ENCODE measurements at regions not wholly inside any gene's neighbourhood (a gene's known extent, or its start where the extent isn't known, plus 50 kb on each side); places are given as distances from the start of the nearest gene placed in this dataset.
"Not testable (repeated sequence)": the region's sequence is repeated elsewhere in the genome, so short reads cannot be mapped to it uniquely, and the experiment has no call there.

DNA sequence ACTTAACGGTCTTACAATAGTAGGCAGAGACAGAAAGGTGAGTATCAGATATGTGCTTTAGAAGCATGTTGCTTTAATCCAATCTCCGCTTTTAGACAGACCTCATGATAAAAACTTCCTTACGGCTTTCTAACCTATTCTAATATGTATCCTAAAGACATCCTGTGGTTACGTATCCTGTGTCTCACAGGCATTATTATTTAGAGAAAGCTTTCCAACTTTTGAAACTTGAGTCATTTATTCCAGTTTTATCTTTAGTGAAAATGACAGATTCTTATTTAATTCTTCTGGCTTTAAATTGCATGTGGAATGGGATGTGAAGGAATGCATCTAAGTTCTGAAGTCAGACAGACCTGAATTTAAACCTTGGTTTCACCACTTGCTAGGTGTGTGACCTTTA is 118.9 kb downstream of the OTUD1 start:
- DNase-seq (ENCODE audit: low spot score): no peak
- no peak overlapping the region for H3K4me3 Mint-ChIP-seq
- H3K27me3 Mint-ChIP-seq (ENCODE audit: insufficient read depth): no peaks in the 10 kb centered on the region
- H3K4me1 Mint-ChIP-seq (ENCODE audit: low read depth): peaks cover 5% of the 10 kb centered on the region
- H3K9me3 Mint-ChIP-seq: peaks cover 8% of the 10 kb centered on the region
- H3K36me3 Mint-ChIP-seq (ENCODE audit: low read depth): no peaks in the 10 kb centered on the region
- no peak overlapping the region for H3K27ac Mint-ChIP-seq
- intact Hi-C loops (cut with micrococcal nuclease): no loop called here

DNA sequence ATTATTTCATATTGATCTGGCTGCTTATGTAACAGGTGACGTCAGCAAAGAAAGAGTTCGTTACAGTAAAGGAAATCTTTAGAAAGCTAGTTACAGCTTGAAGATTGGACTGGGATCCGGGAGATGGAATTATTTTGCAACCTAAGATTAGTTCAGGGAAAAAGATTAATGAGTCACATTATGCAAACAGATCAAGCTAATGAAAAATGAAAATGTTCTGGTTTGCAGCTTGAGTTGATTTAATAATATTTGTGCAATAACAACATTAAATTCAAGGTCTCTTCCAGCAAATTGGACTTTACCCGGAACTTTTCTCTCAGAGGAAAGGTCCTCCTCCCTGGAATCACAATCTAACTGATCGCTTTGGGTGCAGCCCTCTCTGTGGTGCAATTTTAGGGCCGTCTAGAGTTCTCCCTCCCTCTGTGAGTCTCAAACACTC is 119.5 kb downstream of the OTUD1 start:
- Mint-ChIP-seq H3K9me3 (peaks cover 9% of the 10 kb centered on the region), H3K27me3 (ENCODE audit: insufficient read depth) (no peaks in the 10 kb centered on the region), H3K4me3 (no peak overlapping the region), H3K27ac (no peak overlapping the region), H3K36me3 (ENCODE audit: low read depth) (no peaks in the 10 kb centered on the region), H3K4me1 (ENCODE audit: low read depth) (peaks cover 5% of the 10 kb centered on the region)
- DNase-seq (ENCODE audit: low spot score): no peak
- intact Hi-C loops (cut with micrococcal nuclease): no loop called here

DNA sequence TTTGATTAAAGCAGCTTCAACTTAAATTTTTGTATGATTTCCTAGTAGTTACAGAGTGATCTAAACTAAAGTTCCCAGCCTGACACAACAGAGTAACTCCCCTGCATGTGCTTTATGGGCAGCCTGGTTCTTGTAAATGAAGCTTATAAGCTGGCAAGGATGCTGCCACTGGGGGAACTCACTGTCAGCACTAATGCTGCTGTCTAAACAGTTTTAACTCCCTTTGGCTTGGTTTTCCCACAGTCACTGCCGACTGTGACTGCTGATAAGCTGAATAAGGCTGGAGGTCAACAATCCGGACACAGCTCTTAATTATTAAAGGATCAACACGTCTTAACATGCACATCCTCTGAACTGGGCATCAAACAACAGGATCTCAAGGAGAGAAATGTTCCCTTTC is 130.1 kb downstream of the OTUD1 start:
- Mint-ChIP-seq H3K4me1 (ENCODE audit: low read depth) (no peaks in the 10 kb centered on the region), H3K27ac (no peak overlapping the region), H3K4me3 (no peak overlapping the region), H3K9me3 (peaks cover 30% of the 10 kb centered on the region), H3K36me3 (ENCODE audit: low read depth) (no peaks in the 10 kb centered on the region), H3K27me3 (ENCODE audit: insufficient read depth) (no peaks in the 10 kb centered on the region)
- DNase-seq (ENCODE audit: low spot score): no peak
- intact Hi-C loops (cut with micrococcal nuclease): no loop called here

DNA sequence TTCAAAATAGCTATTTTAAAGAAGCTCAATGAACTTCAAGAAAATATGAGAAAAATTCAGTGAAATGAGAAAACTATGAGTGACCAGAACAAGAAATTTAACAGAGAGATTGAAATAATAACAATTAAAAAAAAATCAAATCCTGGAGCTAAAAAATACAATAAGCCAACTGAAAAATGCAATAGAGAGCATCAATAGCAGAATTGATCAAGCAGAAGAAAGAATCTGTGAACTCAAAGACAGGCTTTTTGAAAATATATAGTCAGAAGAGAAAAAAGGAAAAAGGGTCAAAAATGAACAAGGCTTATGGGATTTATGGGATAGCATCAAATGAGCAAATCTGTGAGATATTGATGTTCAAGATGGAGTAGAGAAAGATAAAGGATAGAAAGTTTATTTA is 133.0 kb downstream of the OTUD1 start:
- peaks cover 23% of the 10 kb centered on the region for H3K9me3 Mint-ChIP-seq
- H3K27ac Mint-ChIP-seq: no peak overlapping the region
- no peak overlapping the region for H3K4me3 Mint-ChIP-seq

DNA sequence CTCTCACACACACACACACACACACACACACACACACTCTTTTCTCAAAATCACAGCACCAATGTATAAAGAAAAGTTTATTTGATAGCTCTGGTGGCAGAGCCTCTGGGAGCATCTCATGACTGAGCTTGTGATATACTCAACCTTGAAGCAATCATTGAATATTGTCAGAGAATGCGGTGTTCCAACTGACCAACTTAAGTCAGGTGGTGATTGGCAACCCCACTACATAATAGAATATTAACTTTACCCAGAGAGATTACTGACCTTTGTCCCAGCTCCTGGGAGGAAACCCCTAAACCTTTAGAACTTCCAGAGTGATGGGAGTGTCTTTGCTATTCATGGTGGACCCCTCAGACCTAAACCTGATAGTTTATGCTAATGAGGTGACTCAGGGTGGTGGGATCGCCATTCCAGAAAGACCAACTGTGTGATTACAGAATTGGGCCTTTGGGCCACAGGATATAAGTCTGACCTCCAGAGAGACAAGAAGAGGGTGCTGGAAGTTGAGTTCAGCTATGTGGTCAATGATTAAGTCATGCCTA is 143.1 kb downstream of the OTUD1 start:
- H3K27me3 Mint-ChIP-seq (ENCODE audit: insufficient read depth): no peaks in the 10 kb centered on the region
- H3K36me3 Mint-ChIP-seq (ENCODE audit: low read depth): no peaks in the 10 kb centered on the region
- H3K9me3 Mint-ChIP-seq: no peaks in the 10 kb centered on the region
- H3K4me1 Mint-ChIP-seq (ENCODE audit: low read depth): no peaks in the 10 kb centered on the region
- H3K4me3 Mint-ChIP-seq: no peak overlapping the region
- no peak overlapping the region for H3K27ac Mint-ChIP-seq
- no peak for DNase-seq (ENCODE audit: low spot score)
- intact Hi-C loops (cut with micrococcal nuclease): no loop called here

More for the DNA sequence above, 133.0 kb downstream of the OTUD1 start:
- intact Hi-C loops (cut with micrococcal nuclease): no loop called here
- H3K36me3 Mint-ChIP-seq (ENCODE audit: low read depth): no peaks in the 10 kb centered on the region
- H3K27me3 Mint-ChIP-seq (ENCODE audit: insufficient read depth): no peaks in the 10 kb centered on the region
- no peak for DNase-seq (ENCODE audit: low spot score)
- H3K4me1 Mint-ChIP-seq (ENCODE audit: low read depth): no peaks in the 10 kb centered on the region

DNA sequence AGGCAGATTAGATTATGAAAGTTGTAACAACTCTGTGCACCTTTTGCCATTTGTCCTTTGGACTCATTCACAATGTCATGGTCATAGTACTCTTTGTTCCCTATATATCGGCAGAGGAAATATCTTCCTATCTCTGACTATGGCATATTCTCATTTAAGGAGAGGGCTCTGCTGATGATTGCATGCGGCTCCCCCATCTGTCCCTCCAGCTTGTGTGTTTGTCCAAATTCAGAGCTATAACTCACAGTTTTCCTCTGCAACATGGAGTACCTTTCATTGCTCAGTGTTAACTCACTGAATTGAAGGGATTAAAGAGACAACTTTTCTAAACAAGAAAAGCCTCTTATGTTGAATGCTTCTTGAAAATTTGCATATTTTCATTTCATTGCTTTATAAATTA is 145.5 kb downstream of the OTUD1 start:
- peaks cover 7% of the 10 kb centered on the region for H3K9me3 Mint-ChIP-seq
- H3K27ac Mint-ChIP-seq: no peak overlapping the region

DNA sequence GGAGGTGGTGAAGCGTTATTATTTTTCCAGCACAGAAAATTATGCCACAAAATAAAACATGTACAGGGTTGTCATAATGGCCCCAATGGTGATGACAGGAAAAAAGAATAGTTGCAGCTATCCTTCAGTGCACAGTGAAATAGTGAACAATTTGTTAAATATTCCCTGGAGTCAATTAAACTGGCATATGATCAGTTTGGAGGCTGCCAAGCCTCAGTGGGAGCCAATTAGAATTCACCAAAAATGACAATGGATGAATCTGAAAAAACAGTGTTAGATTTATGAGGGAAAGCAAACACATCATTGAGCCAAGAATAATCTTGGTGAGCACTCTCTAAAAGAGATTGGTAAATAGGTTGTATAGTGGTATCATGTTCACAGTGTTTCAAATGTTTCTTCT is 146.3 kb downstream of the OTUD1 start:
- Mint-ChIP-seq H3K36me3 (ENCODE audit: low read depth) (no peaks in the 10 kb centered on the region), H3K27me3 (ENCODE audit: insufficient read depth) (no peaks in the 10 kb centered on the region), H3K27ac (no peak overlapping the region), H3K4me3 (no peak overlapping the region), H3K4me1 (ENCODE audit: low read depth) (no peaks in the 10 kb centered on the region), H3K9me3 (peaks cover 7% of the 10 kb centered on the region)
- no peak for DNase-seq (ENCODE audit: low spot score)
- intact Hi-C loops (cut with micrococcal nuclease): no loop called here

More for the DNA sequence above, 145.5 kb downstream of the OTUD1 start:
- H3K36me3 Mint-ChIP-seq (ENCODE audit: low read depth): no peaks in the 10 kb centered on the region
- no peak for DNase-seq (ENCODE audit: low spot score)
- no peaks in the 10 kb centered on the region for H3K27me3 Mint-ChIP-seq (ENCODE audit: insufficient read depth)
- H3K4me3 Mint-ChIP-seq: no peak overlapping the region
- H3K4me1 Mint-ChIP-seq (ENCODE audit: low read depth): no peaks in the 10 kb centered on the region
- intact Hi-C loops (cut with micrococcal nuclease): no loop called here

DNA sequence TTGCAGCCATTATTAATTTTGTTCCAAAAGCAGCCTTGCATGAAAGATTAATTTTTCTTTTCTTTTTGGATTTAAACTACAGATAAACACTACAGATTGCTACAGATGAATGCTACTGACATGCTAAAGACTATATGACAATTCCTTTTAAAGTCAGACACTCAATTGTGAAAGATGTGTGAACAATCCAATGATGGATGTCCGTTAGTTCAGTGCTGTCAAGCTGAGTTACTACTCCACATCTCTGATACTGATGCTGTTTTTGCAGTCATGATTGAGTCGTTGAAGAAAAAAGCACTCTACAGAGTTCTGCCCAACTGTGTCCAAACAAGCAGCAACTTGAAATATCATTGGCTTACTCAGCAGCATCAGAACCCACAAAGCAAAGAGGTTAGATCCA is 146.8 kb downstream of the OTUD1 start:
- intact Hi-C loops (cut with micrococcal nuclease): no loop called here
- no peaks in the 10 kb centered on the region for H3K36me3 Mint-ChIP-seq (ENCODE audit: low read depth)
- no peak overlapping the region for H3K27ac Mint-ChIP-seq

DNA sequence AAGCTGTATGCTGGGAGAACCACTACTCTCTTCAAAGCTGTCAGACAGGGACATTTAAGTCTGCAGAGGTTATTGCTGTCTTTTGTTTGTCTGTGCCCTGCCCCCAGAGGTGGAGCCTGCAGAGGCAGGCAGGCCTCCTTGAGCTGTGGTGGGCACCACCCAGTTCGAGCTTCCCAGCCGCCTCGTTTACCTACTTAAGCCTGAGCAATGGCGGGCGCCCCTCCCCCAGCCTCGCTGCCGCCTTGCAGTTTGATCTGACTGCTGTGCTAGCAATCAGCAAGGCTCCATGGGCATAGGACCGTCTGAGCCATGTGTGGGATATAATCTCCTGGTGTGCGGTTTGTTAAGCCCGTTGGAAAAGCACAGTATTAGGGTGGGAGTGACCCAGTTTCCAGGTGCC is 156.4 kb downstream of the OTUD1 start:
- H3K27ac Mint-ChIP-seq; H3K4me3 Mint-ChIP-seq; H3K27me3 Mint-ChIP-seq (ENCODE audit: insufficient read depth); H3K36me3 Mint-ChIP-seq (ENCODE audit: low read depth); H3K4me1 Mint-ChIP-seq (ENCODE audit: low read depth); DNase-seq (ENCODE audit: low spot score); intact Hi-C loops (cut with micrococcal nuclease): not testable (repeated sequence)
- H3K9me3 Mint-ChIP-seq: peaks cover 12% of the 10 kb centered on the region

More for the DNA sequence above, 146.8 kb downstream of the OTUD1 start:
- no peak for DNase-seq (ENCODE audit: low spot score)
- Mint-ChIP-seq H3K9me3 (peaks cover 7% of the 10 kb centered on the region), H3K4me3 (no peak overlapping the region), H3K4me1 (ENCODE audit: low read depth) (no peaks in the 10 kb centered on the region), H3K27me3 (ENCODE audit: insufficient read depth) (no peaks in the 10 kb centered on the region)

DNA sequence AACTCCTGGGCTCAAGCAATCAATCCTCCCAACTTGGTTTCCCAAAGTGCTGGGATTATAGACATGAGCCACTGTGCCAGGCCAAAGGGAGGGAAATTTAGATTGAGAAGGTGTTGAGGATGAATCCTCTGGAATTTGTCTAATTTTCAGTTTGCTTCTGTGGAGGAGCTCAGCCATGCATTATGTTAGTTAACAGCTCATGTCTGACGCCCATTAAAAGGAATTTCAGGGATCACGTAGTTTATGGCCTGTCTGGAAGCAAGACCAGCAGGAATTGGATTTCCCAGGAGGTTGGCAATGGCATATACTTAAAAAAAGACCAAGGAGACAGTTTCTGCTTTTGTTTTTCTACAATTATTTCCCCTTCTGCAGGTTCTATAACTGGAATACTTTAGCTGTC is 165.7 kb downstream of the OTUD1 start:
- Mint-ChIP-seq H3K36me3 (ENCODE audit: low read depth) (no peaks in the 10 kb centered on the region), H3K27me3 (ENCODE audit: insufficient read depth) (peaks cover 6% of the 10 kb centered on the region), H3K4me1 (ENCODE audit: low read depth) (no peaks in the 10 kb centered on the region), H3K9me3 (no peaks in the 10 kb centered on the region), H3K27ac (no peak overlapping the region), H3K4me3 (no peak overlapping the region)
- intact Hi-C loops (cut with micrococcal nuclease): no loop called here
- no peak for DNase-seq (ENCODE audit: low spot score)

DNA sequence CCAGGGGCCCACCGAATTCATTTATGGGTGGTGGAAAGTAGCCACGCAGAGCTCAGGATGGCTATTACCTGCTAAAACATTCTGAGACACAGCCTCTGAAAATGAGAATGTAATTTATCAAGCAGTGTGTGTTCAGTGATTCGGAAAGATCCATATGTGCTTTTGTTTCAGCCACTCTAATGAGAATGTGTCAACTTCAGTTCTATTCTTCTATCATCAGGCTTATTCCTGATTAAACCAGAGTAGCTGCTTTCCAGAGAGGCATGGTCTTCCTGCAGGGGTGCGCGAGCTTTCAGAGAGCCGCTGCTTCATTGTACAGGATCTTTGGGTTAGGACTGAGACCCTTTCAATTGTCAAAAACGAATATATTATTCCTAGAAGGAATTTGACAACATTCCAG is 167.6 kb downstream of the OTUD1 start:
- DNase-seq (ENCODE audit: low spot score): no peak
- Mint-ChIP-seq H3K4me1 (ENCODE audit: low read depth) (no peaks in the 10 kb centered on the region), H3K9me3 (no peaks in the 10 kb centered on the region), H3K27me3 (ENCODE audit: insufficient read depth) (peaks cover 6% of the 10 kb centered on the region), H3K4me3 (no peak overlapping the region), H3K36me3 (ENCODE audit: low read depth) (no peaks in the 10 kb centered on the region), H3K27ac (no peak overlapping the region)
- intact Hi-C loops (cut with micrococcal nuclease): no loop called here

DNA sequence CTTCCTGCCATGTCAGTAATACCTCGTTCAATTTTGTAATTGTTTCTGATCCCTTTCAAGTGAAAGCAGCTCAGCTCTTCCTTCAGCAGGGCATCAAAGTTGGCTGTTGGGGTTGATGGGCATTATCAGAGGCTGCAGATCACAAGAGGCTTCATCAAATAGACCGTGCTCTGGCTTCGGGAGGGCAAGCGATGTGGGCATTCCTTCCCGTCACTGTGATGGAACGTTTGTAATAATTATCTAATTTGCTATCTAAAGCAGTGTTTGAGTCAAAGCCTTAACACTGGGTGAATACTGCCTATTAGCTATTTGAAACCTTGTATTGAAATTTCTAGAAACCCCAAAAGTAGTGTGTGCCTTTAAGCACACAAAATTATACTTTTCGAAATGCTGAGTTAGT is 170.1 kb downstream of the OTUD1 start:
- no peaks in the 10 kb centered on the region for H3K4me1 Mint-ChIP-seq (ENCODE audit: low read depth)
- H3K9me3 Mint-ChIP-seq: no peaks in the 10 kb centered on the region
- peaks cover 6% of the 10 kb centered on the region for H3K27me3 Mint-ChIP-seq (ENCODE audit: insufficient read depth)
- intact Hi-C loops (cut with micrococcal nuclease): no loop called here
- H3K4me3 Mint-ChIP-seq: no peak overlapping the region
- no peak for DNase-seq (ENCODE audit: low spot score)
- H3K27ac Mint-ChIP-seq: no peak overlapping the region
- H3K36me3 Mint-ChIP-seq (ENCODE audit: low read depth): no peaks in the 10 kb centered on the region

DNA sequence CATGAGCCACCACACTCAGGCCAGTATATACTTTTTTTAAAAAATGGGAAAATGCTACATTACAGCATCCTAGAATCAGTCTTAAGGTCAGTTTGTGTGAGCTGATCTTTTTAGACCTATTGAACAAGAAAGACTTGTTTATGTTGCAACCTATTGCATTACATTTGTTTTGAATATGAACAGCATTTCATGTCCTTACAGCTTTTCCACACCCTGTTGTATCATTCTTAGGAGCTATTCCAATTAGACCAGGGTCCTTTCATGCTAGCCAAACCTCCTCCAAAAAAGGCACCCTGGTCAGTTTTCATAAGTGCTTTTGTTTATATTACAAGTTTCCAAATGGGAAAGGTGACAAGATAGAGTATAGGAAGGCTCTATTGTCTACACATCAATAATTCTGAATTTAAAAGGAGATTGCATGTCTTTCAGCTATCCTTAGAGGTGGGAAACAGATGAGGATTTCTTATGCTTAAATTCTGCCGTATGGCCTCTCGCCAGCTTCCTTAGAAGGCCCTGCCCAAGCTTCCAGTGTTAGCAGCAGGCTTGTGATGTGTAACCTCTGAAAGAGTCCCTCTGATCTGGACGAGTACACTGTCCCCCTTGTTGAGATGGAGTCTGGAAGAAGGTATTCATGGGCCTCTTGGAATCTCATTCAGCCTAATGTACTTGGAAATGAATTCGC is 171.9 kb downstream of the OTUD1 start:
- intact Hi-C loops (cut with micrococcal nuclease): no loop called here
- Mint-ChIP-seq H3K4me3 (no peak overlapping the region), H3K27me3 (ENCODE audit: insufficient read depth) (peaks cover 3% of the 10 kb centered on the region), H3K9me3 (no peaks in the 10 kb centered on the region), H3K4me1 (ENCODE audit: low read depth) (no peaks in the 10 kb centered on the region), H3K27ac (no peak overlapping the region), H3K36me3 (ENCODE audit: low read depth) (no peaks in the 10 kb centered on the region)
- DNase-seq (ENCODE audit: low spot score): no peak
